ENCODE measurements at regions not wholly inside any gene's neighbourhood (a gene's known extent, or its start where the extent isn't known, plus 50 kb on each side); places are given as distances from the start of the nearest gene placed in this dataset.

- TF ChIP-seq GATA3 (IDR thresholded peaks at IDR 0.05; ENCODE audit: low read depth, low read length) (no peak), GATA2 (IDR thresholded peaks at IDR 0.05; ENCODE audit: low read depth, low read length) (no peak)
Observed at GRCh38 chr10:85043207-85043606, 714.8 kb downstream of the CCSER2 start.

GRCh38 chr10:85045046-85045445 is 716.7 kb downstream of the CCSER2 start:
- TF ChIP-seq GATA3 (IDR thresholded peaks at IDR 0.05; ENCODE audit: low read depth, low read length) (no peak), GATA2 (IDR thresholded peaks at IDR 0.05; ENCODE audit: low read depth, low read length) (no peak)

- no peak for TF ChIP-seq GATA3 (IDR thresholded peaks at IDR 0.05; ENCODE audit: low read depth, low read length)
- no peak for TF ChIP-seq GATA2 (IDR thresholded peaks at IDR 0.05; ENCODE audit: low read depth, low read length)
Observed at GRCh38 chr10:85047170-85047834, 718.9 kb downstream of the CCSER2 start.

GRCh38 chr10:85047979-85048378 is 719.6 kb downstream of the CCSER2 start:
- TF ChIP-seq GATA2 (IDR thresholded peaks at IDR 0.05; ENCODE audit: low read depth, low read length): no peak
- TF ChIP-seq GATA3 (IDR thresholded peaks at IDR 0.05; ENCODE audit: low read depth, low read length): no peak

- no peak for TF ChIP-seq GATA3 (IDR thresholded peaks at IDR 0.05; ENCODE audit: low read depth, low read length)
- TF ChIP-seq GATA2 (IDR thresholded peaks at IDR 0.05; ENCODE audit: low read depth, low read length): no peak
Observed at GRCh38 chr10:85048644-85049043, 720.3 kb downstream of the CCSER2 start.

GRCh38 chr10:85060944-85061343 is 732.6 kb downstream of the CCSER2 start:
- TF ChIP-seq GATA3 (IDR thresholded peaks at IDR 0.05; ENCODE audit: low read depth, low read length) (no peak), GATA2 (IDR thresholded peaks at IDR 0.05; ENCODE audit: low read depth, low read length) (no peak)

GRCh38 chr10:85061401-85061800 is 733.0 kb downstream of the CCSER2 start:
- TF ChIP-seq GATA2 (IDR thresholded peaks at IDR 0.05; ENCODE audit: low read depth, low read length): no peak
- TF ChIP-seq GATA3 (IDR thresholded peaks at IDR 0.05; ENCODE audit: low read depth, low read length): no peak

GRCh38 chr10:85067955-85068354 is 739.6 kb downstream of the CCSER2 start:
- TF ChIP-seq GATA3 (IDR thresholded peaks at IDR 0.05; ENCODE audit: low read depth, low read length) (no peak), GATA2 (IDR thresholded peaks at IDR 0.05; ENCODE audit: low read depth, low read length) (no peak)

GRCh38 chr10:85080934-85081333 is 752.5 kb downstream of the CCSER2 start:
- TF ChIP-seq GATA2 (IDR thresholded peaks at IDR 0.05; ENCODE audit: low read depth, low read length) (no peak), GATA3 (IDR thresholded peaks at IDR 0.05; ENCODE audit: low read depth, low read length) (no peak)

- TF ChIP-seq GATA2 (IDR thresholded peaks at IDR 0.05; ENCODE audit: low read depth, low read length) (no peak), GATA3 (IDR thresholded peaks at IDR 0.05; ENCODE audit: low read depth, low read length) (no peak)
Observed at GRCh38 chr10:85098835-85099521, 770.6 kb downstream of the CCSER2 start.

GRCh38 chr10:85100495-85100894 is 772.1 kb downstream of the CCSER2 start:
- TF ChIP-seq GATA3 (IDR thresholded peaks at IDR 0.05; ENCODE audit: low read depth, low read length): no peak

- TF ChIP-seq GATA3 (IDR thresholded peaks at IDR 0.05; ENCODE audit: low read depth, low read length) (no peak), GATA2 (IDR thresholded peaks at IDR 0.05; ENCODE audit: low read depth, low read length) (no peak)
Observed at GRCh38 chr10:85105614-85106255, 777.3 kb downstream of the CCSER2 start.

GRCh38 chr10:85111271-85111670 is 782.9 kb downstream of the CCSER2 start:
- no peak for TF ChIP-seq GATA2 (IDR thresholded peaks at IDR 0.05; ENCODE audit: low read depth, low read length)
- no peak for TF ChIP-seq GATA3 (IDR thresholded peaks at IDR 0.05; ENCODE audit: low read depth, low read length)

- TF ChIP-seq GATA3 (IDR thresholded peaks at IDR 0.05; ENCODE audit: low read depth, low read length) (no peak), GATA2 (IDR thresholded peaks at IDR 0.05; ENCODE audit: low read depth, low read length) (no peak)
Observed at GRCh38 chr10:85124603-85125051, 796.2 kb downstream of the CCSER2 start.

- TF ChIP-seq GATA2 (IDR thresholded peaks at IDR 0.05; ENCODE audit: low read depth, low read length) (no peak), GATA3 (IDR thresholded peaks at IDR 0.05; ENCODE audit: low read depth, low read length) (no peak)
Observed at GRCh38 chr10:85137253-85137652, 808.9 kb downstream of the CCSER2 start.
